ENCODE measurements at regions not wholly inside any gene's neighbourhood (a gene's known extent, or its start where the extent isn't known, plus 50 kb on each side); places are given as distances from the start of the nearest gene placed in this dataset.

DNA sequence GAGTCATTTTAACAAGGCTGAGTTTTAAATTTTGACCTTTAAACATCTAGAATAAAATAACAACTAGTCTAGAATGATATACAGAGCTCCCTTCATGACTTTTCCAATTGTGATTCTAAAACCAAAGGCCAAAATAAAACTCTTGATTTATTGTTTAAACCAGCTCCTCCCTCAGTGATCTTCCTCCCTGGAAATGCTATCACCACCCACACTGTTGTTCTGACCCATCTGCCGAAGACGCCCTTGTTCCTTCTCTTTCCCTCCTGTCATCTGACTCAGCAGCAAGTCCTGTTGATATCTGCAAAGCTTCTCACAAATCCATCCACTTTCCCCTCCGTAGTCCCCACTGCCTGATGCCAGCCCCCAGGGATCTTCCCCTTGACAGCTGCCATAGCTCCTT is 231.6 kb upstream of the DYNLRB2 start:
- no peak overlapping the region for H2AK5ac ChIP-seq (ENCODE audit: low read length, severe bottlenecking)
- no peak overlapping the region for H2AFZ ChIP-seq (ENCODE audit: low read depth, low read length)
- no peak overlapping the region for H3K4me3 ChIP-seq (ENCODE audit: insufficient read depth in 1 of 2, low read depth in 1 of 2, low read length in 2 of 2)
- H2BK12ac ChIP-seq (ENCODE audit: low read length in 2 of 2), result no peak overlapping the region
- no peak overlapping the region for H4K8ac ChIP-seq (ENCODE audit: low read length)
- no peak overlapping the region for H3K9ac ChIP-seq (ENCODE audit: low read length)
- no peak overlapping the region for H2BK5ac ChIP-seq (ENCODE audit: low read depth, low read length, poor library complexity, severe bottlenecking)
- H3K79me1 ChIP-seq (replicated peaks; ENCODE audit: low read length, poor library complexity, severe bottlenecking), result no peaks in the 10 kb centered on the region
- H3K9me3 ChIP-seq (ENCODE audit: control insufficient read depth, low read length), result no peaks in the 10 kb centered on the region
- H3K4me1 ChIP-seq (ENCODE audit: control insufficient read depth, insufficient read depth, low read depth, low read length), result no peaks in the 10 kb centered on the region
- no peak overlapping the region for H3K27ac ChIP-seq (ENCODE audit: low read length, poor library complexity, severe bottlenecking)
- no peak overlapping the region for H3K4ac ChIP-seq (ENCODE audit: low read depth in 1 of 2, low read length in 2 of 2)
- no peak for DNase-seq
- no peak overlapping the region for H4K91ac ChIP-seq (ENCODE audit: low read length)
- peaks cover 0 to 4% of the 10 kb centered on the region in 2 experiments for H3K27me3 ChIP-seq (ENCODE audit: control insufficient read depth in 1 of 2, insufficient read depth in 1 of 2, low read length in 2 of 2)
- H3K18ac ChIP-seq (ENCODE audit: low read depth in 1 of 2, low read length in 2 of 2), result no peak overlapping the region
- no peaks in the 10 kb centered on the region for H3K36me3 ChIP-seq (ENCODE audit: control insufficient read depth in 1 of 2, insufficient read depth in 2 of 2, low read depth in 1 of 2, low read length in 2 of 2)
- H2BK15ac ChIP-seq (ENCODE audit: low read depth, poor library complexity, severe bottlenecking), result no peak overlapping the region
- H2BK120ac ChIP-seq (ENCODE audit: low read depth, low read length), result no peak overlapping the region
- H3K4me2 ChIP-seq (ENCODE audit: low read length, poor library complexity, severe bottlenecking), result no peak overlapping the region
- H3K23ac ChIP-seq (ENCODE audit: low read length in 2 of 2), result no peak overlapping the region
- no peak overlapping the region for H3K14ac ChIP-seq (ENCODE audit: low read length in 2 of 2)
- 87% methylated on average over 3 of the region's 3 CpGs for WGBS

GRCh38 chr16:80305410-80305809 is 235.4 kb upstream of the DYNLRB2 start:
- H3K79me1 ChIP-seq (replicated peaks; ENCODE audit: low read length, poor library complexity, severe bottlenecking), result no peaks in the 10 kb centered on the region
- peaks cover 3% of the 10 kb centered on the region for H3K4me1 ChIP-seq (ENCODE audit: control insufficient read depth, insufficient read depth, low read depth, low read length)
- H3K4me2 ChIP-seq (ENCODE audit: low read length, poor library complexity, severe bottlenecking), result no peak overlapping the region
- no peak overlapping the region for H2BK15ac ChIP-seq (ENCODE audit: low read depth, poor library complexity, severe bottlenecking)
- H3K14ac ChIP-seq (ENCODE audit: low read length in 2 of 2), result no peak overlapping the region
- no peak overlapping the region for H2AK5ac ChIP-seq (ENCODE audit: low read length, severe bottlenecking)
- peaks cover 0 to 5% of the 10 kb centered on the region in 2 experiments for H3K27me3 ChIP-seq (ENCODE audit: control insufficient read depth in 1 of 2, insufficient read depth in 1 of 2, low read length in 2 of 2)
- no peak overlapping the region for H2AFZ ChIP-seq (ENCODE audit: low read depth, low read length)
- no peak overlapping the region for H3K9ac ChIP-seq (ENCODE audit: low read length)
- no peak overlapping the region for H3K23ac ChIP-seq (ENCODE audit: low read length in 2 of 2)
- H3K18ac ChIP-seq (ENCODE audit: low read depth in 1 of 2, low read length in 2 of 2), result no peak overlapping the region
- H4K91ac ChIP-seq (ENCODE audit: low read length), result no peak overlapping the region
- H2BK5ac ChIP-seq (ENCODE audit: low read depth, low read length, poor library complexity, severe bottlenecking), result no peak overlapping the region
- no peaks in the 10 kb centered on the region for H3K36me3 ChIP-seq (ENCODE audit: control insufficient read depth in 1 of 2, insufficient read depth in 2 of 2, low read depth in 1 of 2, low read length in 2 of 2)
- H4K8ac ChIP-seq (ENCODE audit: low read length), result no peak overlapping the region
- no CpG with 5 or more reads among the region's 2 CpGs for WGBS
- no peak for DNase-seq
- H3K9me3 ChIP-seq (ENCODE audit: control insufficient read depth, low read length), result no peaks in the 10 kb centered on the region
- H3K4me3 ChIP-seq (ENCODE audit: insufficient read depth in 1 of 2, low read depth in 1 of 2, low read length in 2 of 2), result no peak overlapping the region
- H2BK120ac ChIP-seq (ENCODE audit: low read depth, low read length), result no peak overlapping the region
- no peak overlapping the region for H3K27ac ChIP-seq (ENCODE audit: low read length, poor library complexity, severe bottlenecking)
- H3K4ac ChIP-seq (ENCODE audit: low read depth in 1 of 2, low read length in 2 of 2), result no peak overlapping the region
- H2BK12ac ChIP-seq (ENCODE audit: low read length in 2 of 2), result no peak overlapping the region

GRCh38 chr16:80303691-80304090 is 237.1 kb upstream of the DYNLRB2 start:
- Histone ChIP-seq H2BK12ac (ENCODE audit: low read length in 2 of 2) (no peak overlapping the region), H3K23ac (ENCODE audit: low read length in 2 of 2) (no peak overlapping the region), H4K8ac (ENCODE audit: low read length) (no peak overlapping the region), H3K27me3 (ENCODE audit: control insufficient read depth in 1 of 2, insufficient read depth in 1 of 2, low read length in 2 of 2) (peaks cover 0 to 5% of the 10 kb centered on the region in 2 experiments), H2AK5ac (ENCODE audit: low read length, severe bottlenecking) (no peak overlapping the region), H2AFZ (ENCODE audit: low read depth, low read length) (no peak overlapping the region), H3K4me2 (ENCODE audit: low read length, poor library complexity, severe bottlenecking) (no peak overlapping the region), H3K4me3 (ENCODE audit: insufficient read depth in 1 of 2, low read depth in 1 of 2, low read length in 2 of 2) (no peak overlapping the region), H2BK15ac (ENCODE audit: low read depth, poor library complexity, severe bottlenecking) (no peak overlapping the region), H3K9ac (ENCODE audit: low read length) (no peak overlapping the region), H3K36me3 (ENCODE audit: control insufficient read depth in 1 of 2, insufficient read depth in 2 of 2, low read depth in 1 of 2, low read length in 2 of 2) (no peaks in the 10 kb centered on the region), H3K14ac (ENCODE audit: low read length in 2 of 2) (no peak overlapping the region), H3K9me3 (ENCODE audit: control insufficient read depth, low read length) (no peaks in the 10 kb centered on the region), H2BK120ac (ENCODE audit: low read depth, low read length) (no peak overlapping the region), H3K27ac (ENCODE audit: low read length, poor library complexity, severe bottlenecking) (no peak overlapping the region), H3K4ac (ENCODE audit: low read depth in 1 of 2, low read length in 2 of 2) (no peak overlapping the region), H4K91ac (ENCODE audit: low read length) (no peak overlapping the region), H3K18ac (ENCODE audit: low read depth in 1 of 2, low read length in 2 of 2) (no peak overlapping the region), H3K4me1 (ENCODE audit: control insufficient read depth, insufficient read depth, low read depth, low read length) (peaks cover 5% of the 10 kb centered on the region), H3K79me1 (replicated peaks; ENCODE audit: low read length, poor library complexity, severe bottlenecking) (no peaks in the 10 kb centered on the region), H2BK5ac (ENCODE audit: low read depth, low read length, poor library complexity, severe bottlenecking) (no peak overlapping the region)
- 81% methylated on average over 4 of the region's 4 CpGs for WGBS
- DNase-seq, result no peak

- no peak for DNase-seq
- Histone ChIP-seq H3K23ac (ENCODE audit: low read length in 2 of 2) (no peak overlapping the region), H2AFZ (ENCODE audit: low read depth, low read length) (no peak overlapping the region), H2BK12ac (ENCODE audit: low read length in 2 of 2) (no peak overlapping the region), H4K91ac (ENCODE audit: low read length) (no peak overlapping the region), H2BK15ac (ENCODE audit: low read depth, poor library complexity, severe bottlenecking) (no peak overlapping the region), H4K8ac (ENCODE audit: low read length) (no peak overlapping the region), H3K18ac (ENCODE audit: low read depth in 1 of 2, low read length in 2 of 2) (no peak overlapping the region), H3K4me3 (ENCODE audit: insufficient read depth in 1 of 2, low read depth in 1 of 2, low read length in 2 of 2) (no peak overlapping the region), H3K9ac (ENCODE audit: low read length) (no peak overlapping the region), H3K4ac (ENCODE audit: low read depth in 1 of 2, low read length in 2 of 2) (no peak overlapping the region), H3K9me3 (ENCODE audit: control insufficient read depth, low read length) (no peaks in the 10 kb centered on the region), H2BK5ac (ENCODE audit: low read depth, low read length, poor library complexity, severe bottlenecking) (peak overlapping the region; percentile 62), H3K14ac (ENCODE audit: low read length in 2 of 2) (no peak overlapping the region), H3K36me3 (ENCODE audit: control insufficient read depth in 1 of 2, insufficient read depth in 2 of 2, low read depth in 1 of 2, low read length in 2 of 2) (no peaks in the 10 kb centered on the region), H3K4me2 (ENCODE audit: low read length, poor library complexity, severe bottlenecking) (no peak overlapping the region), H3K27me3 (ENCODE audit: control insufficient read depth in 1 of 2, insufficient read depth in 1 of 2, low read length in 2 of 2) (peaks cover 0 to 5% of the 10 kb centered on the region in 2 experiments), H3K4me1 (ENCODE audit: control insufficient read depth, insufficient read depth, low read depth, low read length) (peaks cover 5% of the 10 kb centered on the region), H3K79me1 (replicated peaks; ENCODE audit: low read length, poor library complexity, severe bottlenecking) (no peaks in the 10 kb centered on the region), H3K27ac (ENCODE audit: low read length, poor library complexity, severe bottlenecking) (peak overlapping the region; percentile 92), H2AK5ac (ENCODE audit: low read length, severe bottlenecking) (no peak overlapping the region), H2BK120ac (ENCODE audit: low read depth, low read length) (no peak overlapping the region)
Measured at GRCh38 chr16:80300876-80301275, 239.9 kb upstream of the DYNLRB2 start.
